Stimulated activated naive B cell treated with anti-CD40 and anti-IgM and Interleukin-4, amounts not matched to agents 10 μg/mL and 1 μg/mL and 100 μg/mL, for 72 hours (primary cell): ENCODE measurements at regions not wholly inside any gene's neighbourhood (a gene's known extent, or its start where the extent isn't known, plus 50 kb on each side); places are given as distances from the start of the nearest gene placed in this dataset.
"Not testable (repeated sequence)": the region's sequence is repeated elsewhere in the genome, so short reads cannot be mapped to it uniquely, and the experiment has no call there.

Experiments used
- ATAC-seq, 2 donors: fragments of 150-1000 bp; cut with Tn5 transposase; replicated peaks; 2 replicates each; pipeline ENCODE4 v1.10.0; 2021; ENCODE audit warnings: moderate library complexity in 1 of 2
- DNase-seq: peaks from one replicate; pipeline ENCODE4 v3.0.0; 2021
- H3K27ac Mint-ChIP-seq: one replicate; pipeline ENCODE4 v1.8.0; 2022; ENCODE audit warnings: mild to moderate bottlenecking, mixed read lengths
- H3K27me3 Mint-ChIP-seq, 2 donors: one replicate each; pipeline ENCODE4 v1.8.0; 2022; ENCODE audit warnings: mixed read lengths in 2 of 2
- H3K36me3 Mint-ChIP-seq, 2 donors: one replicate each; pipeline ENCODE4 v1.8.0; 2022; ENCODE audit warnings: mixed read lengths in 2 of 2, mild to moderate bottlenecking in 1 of 2
- H3K4me1 Mint-ChIP-seq, 2 donors: one replicate each; pipeline ENCODE4 v1.8.0; 2022; ENCODE audit warnings: mixed read lengths in 2 of 2, mild to moderate bottlenecking in 1 of 2
- H3K4me3 Mint-ChIP-seq, 2 donors: one replicate each; pipeline ENCODE4 v1.8.0; 2022; ENCODE audit warnings: mild to moderate bottlenecking in 2 of 2, mixed read lengths in 2 of 2, moderate library complexity in 1 of 2
- H3K9me3 Mint-ChIP-seq, 2 donors: one replicate each; pipeline ENCODE4 v1.8.0; 2022; ENCODE audit warnings: mixed read lengths in 2 of 2, mild to moderate bottlenecking in 1 of 2

DNA sequence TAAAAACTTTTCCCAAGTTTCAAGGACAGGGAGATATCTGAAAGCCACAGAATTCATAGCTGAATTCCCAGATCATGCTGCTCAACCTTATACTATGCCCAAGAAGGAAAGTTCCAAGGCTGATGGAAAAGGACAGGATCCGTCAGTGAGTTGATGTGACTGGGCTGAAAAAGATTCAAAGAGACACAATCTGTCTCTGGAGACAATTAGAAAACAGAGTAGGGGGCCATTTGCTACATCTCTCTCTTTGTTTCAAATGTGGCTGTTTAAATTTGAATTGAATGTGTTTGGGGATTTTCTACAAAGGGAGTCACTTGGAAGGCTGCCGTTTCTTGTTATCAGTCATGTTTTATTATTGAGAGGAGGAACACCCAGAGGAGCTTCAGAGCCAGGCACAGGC is 292.6 kb downstream of the NUF2 start:
- Mint-ChIP-seq H3K4me3 (no peak overlapping the region), H3K9me3 (peaks cover 0 to 5% of the 10 kb centered on the region in 2 donors), H3K27me3 (no peaks in the 10 kb centered on the region), H3K36me3 (no peaks in the 10 kb centered on the region), H3K27ac (no peak overlapping the region), H3K4me1 (no peaks in the 10 kb centered on the region)
- ATAC-seq: no peak
- DNase-seq: no peak

GRCh38 chr1:163628034-163628773 is 306.4 kb downstream of the NUF2 start:
- peaks cover 17 to 19% of the 10 kb centered on the region in 2 donors for H3K9me3 Mint-ChIP-seq
- ATAC-seq (no peak), DNase-seq (no peak)
- H3K27me3 Mint-ChIP-seq: peaks cover 0 to 5% of the 10 kb centered on the region in 2 donors
- no peak overlapping the region for H3K4me3 Mint-ChIP-seq
- H3K27ac Mint-ChIP-seq: no peak overlapping the region
- no peaks in the 10 kb centered on the region for H3K4me1 Mint-ChIP-seq
- H3K36me3 Mint-ChIP-seq: no peaks in the 10 kb centered on the region

GRCh38 chr1:163632269-163632668 is 310.5 kb downstream of the NUF2 start:
- H3K36me3 Mint-ChIP-seq: no peaks in the 10 kb centered on the region
- DNase-seq (no peak), ATAC-seq (no peak)
- H3K9me3 Mint-ChIP-seq: peaks cover 20 to 24% of the 10 kb centered on the region in 2 donors
- no peak overlapping the region for H3K4me3 Mint-ChIP-seq
- no peaks in the 10 kb centered on the region for H3K4me1 Mint-ChIP-seq
- no peak overlapping the region for H3K27ac Mint-ChIP-seq
- H3K27me3 Mint-ChIP-seq: peaks cover 0 to 5% of the 10 kb centered on the region in 2 donors

DNA sequence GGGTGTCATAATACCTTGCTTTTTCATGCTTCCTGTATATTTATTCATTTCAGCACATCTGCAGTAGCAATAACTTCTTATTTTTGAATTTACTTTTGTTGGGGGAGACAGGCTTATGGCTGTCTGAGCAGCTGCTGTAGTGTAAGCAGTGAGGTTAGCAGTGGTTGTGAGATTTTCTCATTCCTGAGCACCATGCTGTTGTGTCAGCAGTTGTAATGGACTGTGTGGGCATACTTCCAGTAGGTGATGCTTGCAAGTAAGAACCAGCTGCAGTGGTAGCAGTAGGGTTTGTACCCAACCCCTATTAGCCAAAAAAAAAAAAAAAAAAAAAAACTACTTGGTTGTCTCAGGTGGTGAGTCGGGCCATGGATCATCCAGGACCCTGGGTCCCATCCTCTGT is 311.6 kb downstream of the NUF2 start:
- Mint-ChIP-seq H3K27ac (no peak overlapping the region), H3K27me3 (peaks cover 0 to 5% of the 10 kb centered on the region in 2 donors), H3K4me3 (no peak overlapping the region), H3K36me3 (no peaks in the 10 kb centered on the region), H3K4me1 (no peaks in the 10 kb centered on the region), H3K9me3 (peaks cover 16 to 24% of the 10 kb centered on the region in 2 donors)
- DNase-seq (no peak), ATAC-seq (no peak)

DNA sequence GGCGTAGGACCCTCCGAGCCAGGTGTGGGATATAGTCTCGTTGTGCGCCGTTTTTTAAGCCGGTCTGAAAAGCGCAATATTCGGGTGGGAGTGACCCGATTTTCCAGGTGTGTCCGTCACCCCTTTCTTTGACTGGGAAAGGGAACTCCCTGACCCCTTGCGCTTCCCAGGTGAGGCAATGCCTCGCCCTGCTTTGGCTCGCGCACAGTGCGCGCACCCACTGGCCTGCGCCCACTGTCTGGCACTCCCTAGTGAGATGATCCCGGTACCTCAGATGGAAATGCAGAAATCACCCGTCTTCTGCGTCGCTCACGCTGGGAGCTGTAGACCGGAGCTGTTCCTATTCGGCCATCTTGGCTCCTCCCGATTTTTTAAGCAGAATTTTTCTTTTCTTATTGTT is 323.9 kb downstream of the NUF2 start:
- H3K27ac Mint-ChIP-seq, H3K4me3 Mint-ChIP-seq, H3K9me3 Mint-ChIP-seq, ATAC-seq, H3K27me3 Mint-ChIP-seq, DNase-seq, H3K36me3 Mint-ChIP-seq, H3K4me1 Mint-ChIP-seq: not testable (repeated sequence)

DNA sequence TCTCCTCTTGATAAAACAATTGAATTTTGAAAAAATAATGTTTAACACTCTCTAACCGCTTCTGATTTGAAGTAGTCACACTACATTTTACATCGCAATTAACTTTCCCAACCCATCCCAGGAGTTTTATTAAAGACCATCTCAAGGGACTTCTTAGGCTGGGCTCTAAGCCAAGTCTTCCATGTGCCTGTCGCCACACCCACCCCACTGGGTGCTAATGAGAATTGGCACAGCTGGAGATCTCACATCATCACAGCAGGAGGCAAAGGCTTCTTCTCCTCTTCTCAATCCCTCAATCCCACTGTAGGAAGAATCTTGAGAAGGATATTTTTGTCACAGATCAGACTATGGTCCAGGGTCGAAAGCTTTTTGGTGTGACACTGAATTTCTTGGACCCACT is 328.9 kb downstream of the NUF2 start:
- Mint-ChIP-seq H3K36me3 (no peaks in the 10 kb centered on the region), H3K9me3 (peaks cover 0 to 1% of the 10 kb centered on the region in 2 donors), H3K4me3 (no peak overlapping the region), H3K4me1 (no peaks in the 10 kb centered on the region), H3K27ac (no peak overlapping the region), H3K27me3 (no peaks in the 10 kb centered on the region)
- no peak for DNase-seq
- no peak for ATAC-seq

- H3K4me3 Mint-ChIP-seq: no peak overlapping the region
- peaks cover 0 to 1% of the 10 kb centered on the region in 2 donors for H3K9me3 Mint-ChIP-seq
- DNase-seq (no peak), ATAC-seq (no peak)
- no peaks in the 10 kb centered on the region for H3K4me1 Mint-ChIP-seq
- H3K27me3 Mint-ChIP-seq: no peaks in the 10 kb centered on the region
- H3K36me3 Mint-ChIP-seq: no peaks in the 10 kb centered on the region
- H3K27ac Mint-ChIP-seq: no peak overlapping the region
Observed at GRCh38 chr1:163652441-163652840, 330.7 kb downstream of the NUF2 start.

DNA sequence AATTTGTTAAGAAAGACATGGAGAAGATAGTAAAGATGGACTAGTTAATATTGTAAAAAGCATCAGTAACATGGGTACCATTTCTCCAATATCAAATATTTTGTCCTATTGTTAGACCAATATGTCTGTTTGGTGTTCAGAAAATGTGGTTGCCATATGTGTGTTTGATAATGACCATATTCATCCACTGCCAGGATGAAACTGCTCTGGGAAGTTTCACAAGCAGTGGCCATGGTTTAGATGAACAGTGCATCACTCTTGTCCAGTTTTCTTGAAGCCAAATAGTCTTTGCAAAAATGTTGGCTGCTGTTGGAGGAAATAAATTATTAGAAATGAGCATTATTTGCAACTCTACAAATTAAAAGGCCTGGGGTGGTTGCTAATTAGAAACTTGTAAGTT is 333.8 kb downstream of the NUF2 start:
- H3K27me3 Mint-ChIP-seq: no peaks in the 10 kb centered on the region
- no peaks in the 10 kb centered on the region for H3K36me3 Mint-ChIP-seq
- ATAC-seq (no peak), DNase-seq (no peak)
- no peak overlapping the region for H3K4me3 Mint-ChIP-seq
- no peak overlapping the region for H3K27ac Mint-ChIP-seq
- peaks cover 0 to 1% of the 10 kb centered on the region in 2 donors for H3K9me3 Mint-ChIP-seq
- no peaks in the 10 kb centered on the region for H3K4me1 Mint-ChIP-seq

DNA sequence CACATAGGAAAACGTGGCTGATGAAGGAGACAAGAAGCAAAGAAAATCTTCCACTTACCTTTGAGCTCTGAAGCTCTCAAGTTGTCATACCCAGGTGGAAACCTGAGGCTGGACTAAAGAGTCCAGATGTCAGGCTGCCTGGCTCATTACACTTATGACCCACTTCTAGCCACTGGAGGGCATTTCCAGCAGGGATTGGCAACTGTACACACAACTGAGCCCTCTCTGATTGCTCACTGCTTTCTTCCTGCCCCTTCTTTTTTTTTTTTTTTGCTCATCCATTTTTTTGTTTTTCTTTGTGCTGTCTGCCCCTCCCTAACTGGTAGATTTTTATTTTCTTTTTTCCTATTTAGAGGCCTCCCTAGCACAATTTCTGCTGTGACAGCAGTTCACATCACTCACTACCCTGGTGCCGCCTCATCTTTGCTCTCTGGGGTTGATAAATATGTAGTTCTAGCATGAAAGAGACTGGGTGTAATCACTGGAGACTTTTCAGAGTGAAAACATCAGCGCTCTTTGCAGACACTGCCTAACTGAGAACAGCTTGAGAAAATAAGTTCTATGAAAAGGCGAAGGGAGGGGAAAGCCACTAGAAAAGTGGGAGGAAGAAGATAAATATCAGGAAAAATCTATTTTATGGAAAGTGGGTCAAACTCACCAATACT is 334.5 kb downstream of the NUF2 start:
- Mint-ChIP-seq H3K4me3 (no peak overlapping the region), H3K9me3 (peaks cover 0 to 1% of the 10 kb centered on the region in 2 donors), H3K27ac (no peak overlapping the region), H3K4me1 (no peaks in the 10 kb centered on the region), H3K27me3 (no peaks in the 10 kb centered on the region), H3K36me3 (no peaks in the 10 kb centered on the region)
- no peak for DNase-seq
- no peak for ATAC-seq

GRCh38 chr1:163657719-163658118 is 336.0 kb downstream of the NUF2 start:
- no peaks in the 10 kb centered on the region for H3K27me3 Mint-ChIP-seq
- no peaks in the 10 kb centered on the region for H3K4me1 Mint-ChIP-seq
- no peak overlapping the region for H3K27ac Mint-ChIP-seq
- DNase-seq (no peak), ATAC-seq (no peak)
- H3K36me3 Mint-ChIP-seq: no peaks in the 10 kb centered on the region
- no peak overlapping the region for H3K4me3 Mint-ChIP-seq
- H3K9me3 Mint-ChIP-seq: peaks cover 0 to 1% of the 10 kb centered on the region in 2 donors

DNA sequence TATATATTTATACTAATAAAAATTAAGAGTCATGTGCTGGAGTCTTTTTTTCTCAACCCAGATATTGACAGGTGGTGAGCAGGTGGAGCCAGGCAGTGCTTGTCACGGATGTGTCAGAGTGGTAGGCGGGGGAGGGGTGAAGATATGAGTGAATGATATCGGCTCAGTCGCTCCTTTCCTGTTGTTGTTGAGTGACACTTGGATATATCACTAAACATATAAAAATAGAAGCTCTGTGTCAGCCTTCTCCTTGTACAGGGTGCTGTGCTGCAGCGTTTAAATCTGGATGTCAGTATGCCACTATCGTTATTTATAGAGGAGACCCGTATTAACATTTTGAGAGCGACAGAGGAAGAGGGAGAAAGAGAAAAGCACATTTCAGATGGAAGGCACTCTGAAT is 339.6 kb downstream of the NUF2 start:
- no peaks in the 10 kb centered on the region for H3K36me3 Mint-ChIP-seq
- ATAC-seq (no peak), DNase-seq (no peak)
- H3K27me3 Mint-ChIP-seq: no peaks in the 10 kb centered on the region
- H3K27ac Mint-ChIP-seq: no peak overlapping the region
- no peaks in the 10 kb centered on the region for H3K4me1 Mint-ChIP-seq
- peaks cover 0 to 1% of the 10 kb centered on the region in 2 donors for H3K9me3 Mint-ChIP-seq
- no peak overlapping the region for H3K4me3 Mint-ChIP-seq

DNA sequence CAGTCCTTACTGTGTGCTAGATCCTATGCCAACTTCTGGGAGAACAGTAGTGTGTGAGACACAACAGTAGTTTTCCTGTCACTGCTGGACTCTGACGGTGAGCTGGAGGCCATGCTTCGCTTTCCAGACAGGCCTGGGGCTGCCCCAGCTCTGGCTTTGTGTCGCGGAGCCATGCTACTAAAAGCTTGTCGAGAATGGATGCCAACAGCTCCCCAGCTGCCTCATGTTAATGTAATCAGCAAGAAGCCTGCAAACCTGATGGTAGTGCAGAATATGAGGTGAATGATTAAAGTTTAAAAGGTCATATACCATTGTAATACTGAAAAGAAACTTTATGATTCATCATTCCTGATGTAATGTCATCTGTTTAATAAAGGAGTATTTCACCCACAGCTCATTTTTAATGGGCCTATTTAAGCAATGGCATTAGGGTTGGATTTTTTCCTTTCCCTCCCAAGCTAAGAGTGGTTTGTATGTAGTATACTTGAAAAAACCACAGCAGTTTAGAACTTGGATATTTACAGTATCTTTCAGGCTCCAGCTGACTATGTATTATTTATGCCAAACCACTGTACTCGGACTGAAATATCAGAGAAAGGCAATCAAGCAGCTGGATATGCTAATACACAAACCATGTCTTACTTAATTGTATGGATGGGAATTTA is 343.0 kb downstream of the NUF2 start:
- H3K36me3 Mint-ChIP-seq: no peaks in the 10 kb centered on the region
- H3K9me3 Mint-ChIP-seq: no peaks in the 10 kb centered on the region
- no peak for DNase-seq
- H3K4me1 Mint-ChIP-seq: no peaks in the 10 kb centered on the region
- ATAC-seq: no peak
- no peak overlapping the region for H3K4me3 Mint-ChIP-seq
- H3K27ac Mint-ChIP-seq: no peak overlapping the region
- H3K27me3 Mint-ChIP-seq: no peaks in the 10 kb centered on the region

DNA sequence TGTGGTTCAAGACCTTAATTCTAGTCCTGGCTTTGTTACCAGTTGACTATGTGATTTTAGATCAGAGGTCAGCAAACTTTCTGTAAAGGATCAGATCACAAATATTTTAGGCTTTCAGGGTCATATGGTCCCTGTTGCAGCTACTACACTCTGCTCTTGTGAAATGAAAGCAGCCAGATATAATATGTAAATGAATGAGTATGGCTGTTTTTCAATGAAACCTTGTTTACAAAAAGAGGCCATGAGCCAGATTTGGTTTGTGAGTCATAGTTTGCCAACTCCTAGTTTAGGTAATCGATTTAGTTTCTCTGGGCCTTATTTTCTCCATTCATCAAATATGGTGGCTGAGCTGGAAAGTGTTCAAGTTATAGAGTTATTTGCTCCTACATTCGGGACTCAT is 346.7 kb downstream of the NUF2 start:
- ATAC-seq (no peak), DNase-seq (no peak)
- H3K4me3 Mint-ChIP-seq: no peak overlapping the region
- peaks cover 0 to 4% of the 10 kb centered on the region in 2 donors for H3K9me3 Mint-ChIP-seq
- H3K27ac Mint-ChIP-seq: no peak overlapping the region
- no peaks in the 10 kb centered on the region for H3K27me3 Mint-ChIP-seq
- H3K4me1 Mint-ChIP-seq: no peaks in the 10 kb centered on the region
- no peaks in the 10 kb centered on the region for H3K36me3 Mint-ChIP-seq

- Mint-ChIP-seq H3K36me3 (no peaks in the 10 kb centered on the region), H3K27ac (no peak overlapping the region)
- no peak for ATAC-seq
Observed at GRCh38 chr1:163670989-163671757, 349.4 kb downstream of the NUF2 start.

More at GRCh38 chr1:163670989-163671757, 349.4 kb downstream of the NUF2 start:
- no peak overlapping the region for H3K4me3 Mint-ChIP-seq
- peaks cover 0 to 4% of the 10 kb centered on the region in 2 donors for H3K9me3 Mint-ChIP-seq
- no peaks in the 10 kb centered on the region for H3K4me1 Mint-ChIP-seq
- no peaks in the 10 kb centered on the region for H3K27me3 Mint-ChIP-seq
- no peak for DNase-seq
